GM13976 (cell line): ENCODE measurements at regions not wholly inside any gene's neighbourhood (a gene's known extent, or its start where the extent isn't known, plus 50 kb on each side); places are given as distances from the start of the nearest gene placed in this dataset.

Experiments
- DNase-seq: peaks from one replicate; pipeline ENCODE4 v3.0.0; 2012; ENCODE audit warnings: low spot score
- in situ Hi-C: fragments of 300-500 bp; cut with MboI; formaldehyde crosslinking; loops from one replicate; pipeline ENCODE4 v1.12.0; 2022; ENCODE audit warnings: low sequenced_read_pairs, mixed read lengths, inconsistent platforms; ENCODE audit not compliant: unreplicated experiment
- TF ChIP-seq, protein P1 (sequence below): IDR thresholded peaks from 2 replicates; pipeline ENCODE4 v1.5.1; 2012; ENCODE audit warnings: borderline replicate concordance, mild to moderate bottlenecking; ENCODE audit not compliant: insufficient read depth; ENCODE audit errors: extremely low read depth, missing control alignments, control extremely low read depth

DNA sequence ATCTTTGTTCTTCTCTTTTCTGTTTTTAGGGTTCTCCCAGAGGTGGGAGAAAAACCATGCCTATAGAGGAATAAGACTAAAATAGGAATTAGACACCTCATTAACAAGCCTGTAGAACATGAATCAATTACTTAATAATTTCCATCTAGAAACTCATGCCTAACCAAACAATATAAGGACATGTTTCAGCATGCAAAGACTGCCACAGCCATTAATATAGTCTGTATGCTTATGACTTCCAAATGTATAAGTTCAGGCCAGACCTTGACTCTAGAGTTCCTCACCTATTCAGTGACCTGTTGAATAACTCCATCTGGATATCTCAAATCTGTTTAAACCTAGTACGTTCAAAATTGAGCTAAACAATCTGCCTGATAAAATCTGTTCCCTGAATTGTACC is 304.6 kb downstream of the BMP4 start:
- no peak for DNase-seq
- in situ Hi-C loops, result no loop called here
- TF ChIP-seq, protein P1, sequence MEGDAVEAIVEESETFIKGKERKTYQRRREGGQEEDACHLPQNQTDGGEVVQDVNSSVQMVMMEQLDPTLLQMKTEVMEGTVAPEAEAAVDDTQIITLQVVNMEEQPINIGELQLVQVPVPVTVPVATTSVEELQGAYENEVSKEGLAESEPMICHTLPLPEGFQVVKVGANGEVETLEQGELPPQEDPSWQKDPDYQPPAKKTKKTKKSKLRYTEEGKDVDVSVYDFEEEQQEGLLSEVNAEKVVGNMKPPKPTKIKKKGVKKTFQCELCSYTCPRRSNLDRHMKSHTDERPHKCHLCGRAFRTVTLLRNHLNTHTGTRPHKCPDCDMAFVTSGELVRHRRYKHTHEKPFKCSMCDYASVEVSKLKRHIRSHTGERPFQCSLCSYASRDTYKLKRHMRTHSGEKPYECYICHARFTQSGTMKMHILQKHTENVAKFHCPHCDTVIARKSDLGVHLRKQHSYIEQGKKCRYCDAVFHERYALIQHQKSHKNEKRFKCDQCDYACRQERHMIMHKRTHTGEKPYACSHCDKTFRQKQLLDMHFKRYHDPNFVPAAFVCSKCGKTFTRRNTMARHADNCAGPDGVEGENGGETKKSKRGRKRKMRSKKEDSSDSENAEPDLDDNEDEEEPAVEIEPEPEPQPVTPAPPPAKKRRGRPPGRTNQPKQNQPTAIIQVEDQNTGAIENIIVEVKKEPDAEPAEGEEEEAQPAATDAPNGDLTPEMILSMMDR, result no peak

DNA sequence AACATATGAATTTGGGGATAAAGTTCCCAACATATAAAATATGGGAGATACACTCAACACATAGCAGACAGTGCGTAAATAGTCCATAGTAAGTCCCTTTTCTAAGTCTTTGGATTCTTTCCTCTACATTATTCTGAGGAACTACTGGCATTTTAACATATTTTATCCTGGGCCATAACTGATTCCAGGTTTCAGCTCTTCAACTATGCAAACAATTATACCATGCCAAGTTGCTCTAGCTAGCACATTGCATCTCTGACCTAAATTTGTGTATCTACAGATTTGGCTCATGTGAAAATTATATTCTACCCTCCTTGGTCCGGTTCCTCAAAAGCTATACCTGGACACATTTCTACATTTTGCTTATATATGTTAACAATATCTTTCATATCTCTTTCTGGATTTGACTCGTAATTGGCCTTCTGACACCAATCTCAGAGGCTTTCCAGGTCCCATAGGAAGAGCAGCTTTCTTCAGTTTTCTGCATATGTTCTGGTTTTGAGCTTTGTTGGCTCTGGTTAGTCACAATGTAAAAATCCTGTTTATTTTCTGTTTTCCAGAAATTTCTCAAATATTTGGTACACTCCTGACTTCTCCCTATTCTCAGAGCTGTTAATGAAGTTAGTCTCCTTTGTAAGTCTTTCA is 305.4 kb downstream of the BMP4 start:
- in situ Hi-C loops, result no loop called here
- TF ChIP-seq, protein P1, result no peak
- DNase-seq, result no peak

DNA sequence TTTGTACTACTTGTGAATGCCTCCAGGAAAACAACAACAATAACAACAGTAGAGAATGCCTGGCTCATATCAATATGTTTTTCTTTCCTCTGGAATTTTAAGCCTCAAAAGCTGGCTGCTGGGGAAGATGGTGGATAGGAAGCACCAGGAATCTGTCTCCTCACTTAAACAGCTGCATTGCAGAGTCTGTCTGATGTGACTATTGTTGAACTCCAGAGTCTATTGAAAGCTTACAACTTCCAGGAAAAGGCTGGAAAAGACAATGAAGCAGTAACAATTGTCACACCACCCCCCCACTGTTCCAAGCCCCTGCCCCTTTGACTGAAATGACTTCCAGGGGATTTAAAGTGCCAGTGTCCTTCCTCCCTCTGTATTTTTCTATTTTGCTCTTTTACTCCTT is 309.7 kb downstream of the BMP4 start:
- TF ChIP-seq, protein P1, result no peak
- in situ Hi-C loops, result no loop called here
- DNase-seq, result no peak

GRCh38 chr14:53640695-53641094 is 315.9 kb downstream of the BMP4 start:
- TF ChIP-seq, protein P1, result no peak
- no peak for DNase-seq
- in situ Hi-C loops, result no loop called here

- DNase-seq, result no peak
- in situ Hi-C loops, result no loop called here
- TF ChIP-seq, protein P1, result no peak
Measured at GRCh38 chr14:53638966-53639365, 317.7 kb downstream of the BMP4 start.

DNA sequence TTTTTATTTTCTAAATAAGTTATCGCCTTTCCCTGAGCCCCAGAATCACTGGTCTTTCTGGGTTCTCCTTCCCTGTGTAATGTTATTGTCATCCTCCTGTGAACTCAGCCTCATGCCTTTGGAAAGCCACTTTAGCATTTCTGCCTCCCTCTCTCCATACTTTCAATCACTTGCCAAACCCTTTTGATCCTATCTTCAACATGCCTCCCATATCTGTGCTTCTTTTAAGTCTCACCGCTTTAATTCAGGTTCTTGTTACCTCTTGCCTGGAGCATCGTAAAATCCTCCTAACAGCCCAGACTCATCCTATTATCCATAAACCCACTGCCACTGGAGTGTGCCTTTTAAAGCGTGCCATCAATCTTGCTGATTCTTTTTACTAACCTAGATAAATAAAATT is 321.8 kb downstream of the BMP4 start:
- no peak for DNase-seq
- in situ Hi-C loops, result no loop called here
- TF ChIP-seq, protein P1, result no peak
